Pancreas (tissue), 10 donors: ENCODE measurements at regions not wholly inside any gene's neighbourhood (a gene's known extent, or its start where the extent isn't known, plus 50 kb on each side); places are given as distances from the start of the nearest gene placed in this dataset.

Source experiments
- ATAC-seq, 4 donors: fragments of 200-7000 bp; cut with Tn5 transposase; one replicate each; pipeline versions ENCODE4 v1.8.0 to v1.9.1; 2020; ENCODE audit warnings: mild to moderate bottlenecking in 4 of 4, moderate library complexity in 4 of 4
- DNase-seq, 6 donors: peaks; one replicate each; pipeline ENCODE4 v3.0.0-alpha.2; 2020
- FAIRE-seq: peaks from 2 replicates; lab custom pipeline; 2012; peaks lifted over from hg19 to GRCh38; lab: Jason Lieb, UNC
- H3K27ac ChIP-seq, 4 donors: fragments of 200-600 bp; sonication (generic); 1 replicate in 3 of 4; 2 replicates in 1 of 4; pipeline versions ENCODE4 v1.5.0 to v1.8.0; 2020
- H3K27me3 ChIP-seq, 4 donors: fragments of 200-600 bp; one replicate each; pipeline ENCODE4 v1.8.0; 2021
- H3K36me3 ChIP-seq, 3 donors: fragments of 200-600 bp; sonication (generic) in 1 of 3; one replicate each; pipeline versions ENCODE4 v1.5.0 to v1.8.0; 2020 to 2021
- H3K4me1 ChIP-seq, 3 donors: fragments of 200-600 bp; one replicate each; pipeline ENCODE4 v1.8.0; 2021
- H3K4me3 ChIP-seq, 4 donors: fragments of 200-600 bp; sonication (generic) in 2 of 4; one replicate each; pipeline versions ENCODE4 v1.5.0 to v1.8.0; 2020 to 2021
- H3K9me3 ChIP-seq, 4 donors: fragments of 200-600 bp; one replicate each; pipeline ENCODE4 v1.8.0; 2021
- CTCF ChIP-seq, 4 donors: fragments of 200-600 bp; sonication (generic) in 3 of 4; IDR thresholded peaks; one replicate each; pipeline versions ENCODE4 v1.5.0 to v1.8.0; 2021; ENCODE audit warnings: antibody characterized with exemption in 4 of 4
- WGBS, 2 donors: extraction: QIAGEN DNeasy Blood & Tissue Kit; methylation state at CpG; one replicate each; pipeline ENCODE4 v1.1.7; 2013; 5-methylcytosine and 5-hydroxymethylcytosine counted together
- intact Hi-C, 3 donors: fragments of 100-400 bp; cut with DNase I; formaldehyde crosslinking; loops; one replicate each; pipeline versions ENCODE4 v1.11.1 to v1.14.2; 2022
- donor health status: healthy with polysubstance abuse.
- donor health status: DM: no; HTN: no; CAD: no; lungs with moderate emphysema.
- donor health status: DM: no; HTN: no; CAD: no.
- donor health status: control.
- donor health status: control.
- donor health status: Bipolar disorder and iron deficiency.
- donor health status: DM: yes; HTN: yes; CAD: no.
- donor health status: DM: no; HTN: no; CAD: no.
- donor health status: DM: no; HTN: no; CAD: no.
- donor health status: DM: yes; HTN: yes; CAD: no.

DNA sequence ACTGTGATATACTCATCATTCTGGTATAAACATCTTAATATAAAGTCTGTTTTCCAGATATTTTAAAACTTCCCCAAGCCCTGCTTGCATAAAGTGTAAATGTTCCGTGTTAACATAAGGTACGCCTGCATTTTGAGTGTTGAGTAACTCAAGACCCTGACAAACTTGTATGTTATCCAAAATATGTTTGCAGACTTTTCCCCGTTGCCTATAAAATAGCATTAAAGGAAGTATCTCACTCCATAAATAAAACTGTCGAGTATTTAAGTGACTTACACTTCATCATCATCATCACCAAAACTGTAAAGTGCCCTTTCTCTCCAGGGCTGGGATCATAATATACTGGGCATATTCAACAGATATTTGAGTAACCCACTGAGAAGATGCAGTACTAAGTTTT is 64.6 kb upstream of the TSPAN8 start:
- intact Hi-C loops = no loop called here
- H3K27me3 ChIP-seq = no peaks in the 10 kb centered on the region
- H3K4me1 ChIP-seq = no peaks in the 10 kb centered on the region
- 89 to 92% methylated on average over 4 of the region's 4 CpGs for WGBS, 2 donors
- H3K9me3 ChIP-seq = no peaks in the 10 kb centered on the region
- FAIRE-seq = no peak
- TF ChIP-seq CTCF (IDR thresholded peaks at IDR 0.05) = no peak
- ATAC-seq = no peak
- no peak for DNase-seq
- H3K27ac ChIP-seq = no peak overlapping the region
- no peak overlapping the region for H3K4me3 ChIP-seq
- no peaks in the 10 kb centered on the region for H3K36me3 ChIP-seq

DNA sequence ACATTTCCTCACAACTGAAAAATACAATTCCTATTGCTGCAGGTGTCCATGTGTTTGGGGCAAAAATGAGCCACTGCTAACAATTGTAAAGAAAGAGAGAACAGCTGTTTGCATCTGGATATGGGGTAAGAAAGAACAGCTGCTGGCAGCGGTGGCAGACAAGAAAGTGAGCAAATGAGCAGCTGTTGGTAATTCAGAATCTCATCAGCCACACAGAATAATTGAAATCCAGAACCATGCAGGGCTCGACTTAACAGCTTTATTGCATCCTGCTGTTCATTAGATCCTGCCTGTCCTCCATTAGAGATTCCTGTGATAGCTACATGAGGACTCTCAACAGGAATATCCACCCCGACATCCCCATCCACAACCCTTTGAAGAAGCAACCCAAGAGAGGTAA is 62.5 kb upstream of the TSPAN8 start:
- H3K36me3 ChIP-seq = no peaks in the 10 kb centered on the region
- intact Hi-C loops = no loop called here
- H3K4me3 ChIP-seq = no peak overlapping the region
- H3K9me3 ChIP-seq = no peaks in the 10 kb centered on the region
- FAIRE-seq = no peak
- TF ChIP-seq CTCF (IDR thresholded peaks at IDR 0.05) = no peak
- peaks cover 0 to 8% (median 4%) of the 10 kb centered on the region in 3 donors for H3K4me1 ChIP-seq
- H3K27ac ChIP-seq = no peak overlapping the region
- no peak for DNase-seq
- ATAC-seq = no peak
- WGBS, 2 donors = 76 to 78% methylated on average over 3 of the region's 3 CpGs
- H3K27me3 ChIP-seq = no peaks in the 10 kb centered on the region

DNA sequence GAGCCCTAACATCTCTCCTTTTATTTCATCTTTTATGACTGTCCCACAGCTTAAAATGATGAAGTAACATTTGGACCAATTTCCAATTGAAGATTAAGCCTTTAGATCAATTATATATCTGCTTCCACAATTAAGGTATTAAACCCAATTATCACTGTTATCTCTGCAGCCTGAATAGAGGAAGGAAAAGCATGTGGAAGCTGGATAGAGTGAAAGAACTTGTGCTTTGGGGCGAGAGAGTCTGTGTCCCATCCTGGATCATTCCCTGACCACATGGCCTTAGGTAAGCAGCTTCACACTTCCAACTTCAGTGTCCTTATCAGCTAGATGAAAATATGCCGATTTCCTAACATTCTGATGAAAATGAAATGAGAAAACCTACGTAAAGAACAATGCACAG is 61.4 kb upstream of the TSPAN8 start:
- no peak for TF ChIP-seq CTCF (IDR thresholded peaks at IDR 0.05)
- WGBS, 2 donors = 67 to 77% methylated on average over 3 of the region's 3 CpGs
- H3K27me3 ChIP-seq = no peaks in the 10 kb centered on the region
- intact Hi-C loops = no loop called here
- H3K9me3 ChIP-seq = no peaks in the 10 kb centered on the region
- no peak for ATAC-seq
- H3K4me1 ChIP-seq = peaks cover 0 to 19% (median 7%) of the 10 kb centered on the region in 3 donors
- no peak for FAIRE-seq
- no peak overlapping the region for H3K27ac ChIP-seq
- no peak for DNase-seq
- no peaks in the 10 kb centered on the region for H3K36me3 ChIP-seq
- no peak overlapping the region for H3K4me3 ChIP-seq

- no peak for TF ChIP-seq CTCF (IDR thresholded peaks at IDR 0.05)
- no peak overlapping the region for H3K27ac ChIP-seq
- no peaks in the 10 kb centered on the region for H3K9me3 ChIP-seq
- no peaks in the 10 kb centered on the region for H3K36me3 ChIP-seq
- FAIRE-seq = no peak
- WGBS, 2 donors = 83 to 85% methylated on average over 1 of the region's 1 CpG
- DNase-seq = no peak
- H3K27me3 ChIP-seq = no peaks in the 10 kb centered on the region
- peaks cover 0 to 22% (median 7%) of the 10 kb centered on the region in 3 donors for H3K4me1 ChIP-seq
- intact Hi-C loops = no loop called here
- H3K4me3 ChIP-seq = no peak overlapping the region
- ATAC-seq = no peak
These were observed 60.8 kb upstream of the TSPAN8 start for GRCh38 chr12:71218616-71219015.

DNA sequence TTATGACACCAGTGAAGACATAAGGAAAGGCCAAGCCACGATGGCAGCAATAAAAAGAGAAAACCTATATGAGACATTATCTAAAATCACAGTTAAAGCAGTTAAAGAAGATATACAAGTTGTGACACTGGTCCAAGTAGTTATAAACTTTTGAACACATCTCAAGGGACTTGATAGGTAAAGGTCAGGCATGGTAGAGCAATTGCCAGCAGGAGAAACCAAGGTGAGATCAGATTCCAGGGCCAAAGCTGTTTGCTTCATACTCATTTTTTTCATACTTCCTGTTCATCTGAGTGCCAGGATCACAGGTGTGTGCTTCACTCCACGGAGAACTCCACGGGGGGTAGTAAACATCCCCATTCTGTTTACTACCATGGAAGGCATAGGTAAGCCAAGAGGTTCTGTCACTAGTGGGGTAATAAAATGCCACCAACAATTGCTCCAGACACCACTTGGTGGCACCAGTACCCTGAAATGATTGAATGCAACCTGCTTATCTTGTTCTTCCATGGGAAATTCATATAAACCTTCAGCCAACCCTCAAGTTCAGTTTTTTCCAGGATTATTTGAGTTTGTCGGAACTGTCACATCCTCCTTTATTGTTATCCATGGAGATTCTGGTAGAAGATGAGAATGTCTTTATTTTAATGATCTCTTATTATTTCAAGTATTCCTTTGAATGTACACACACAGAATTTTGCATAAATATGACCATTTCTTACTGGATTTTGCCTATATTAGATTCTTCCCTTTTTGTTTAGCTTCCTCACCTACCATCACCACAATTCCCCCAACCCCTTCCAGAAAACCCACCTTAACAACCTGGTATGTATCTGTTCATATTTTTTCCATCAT is 59.2 kb upstream of the TSPAN8 start:
- Histone ChIP-seq H3K27ac (peak overlapping the region in 2 of 4 donors; percentile 0 to 39), H3K36me3 (no peaks in the 10 kb centered on the region), H3K4me3 (no peak overlapping the region), H3K9me3 (no peaks in the 10 kb centered on the region), H3K27me3 (no peaks in the 10 kb centered on the region), H3K4me1 (peaks cover 0 to 22% (median 7%) of the 10 kb centered on the region in 3 donors)
- intact Hi-C loops = no loop called here
- peak; percentile 64 to 88 (median 86) for ATAC-seq
- FAIRE-seq = peak; percentile 32
- 31 to 34% methylated on average over 4 of the region's 4 CpGs for WGBS, 2 donors
- TF ChIP-seq CTCF (IDR thresholded peaks at IDR 0.05) = peak in 3 of 4 donors; percentile 17 to 42 (median 32)
- peak in 3 of 6 donors; percentile 22 to 51 (median 31) for DNase-seq
